Neural crest cell (in vitro differentiated cells): ENCODE measurements at regions not wholly inside any gene's neighbourhood (a gene's known extent, or its start where the extent isn't known, plus 50 kb on each side); places are given as distances from the start of the nearest gene placed in this dataset.

ENCODE experiments used
- DNase-seq: peaks from one replicate; pipeline ENCODE4 v3.0.0; 2021; ENCODE audit warnings: low read depth, mixed read lengths, low spot score
- H3K27ac Mint-ChIP-seq: one replicate; pipeline ENCODE4 v1.8.0; 2021; ENCODE audit warnings: mild to moderate bottlenecking, mixed read lengths; ENCODE audit not compliant: unreplicated experiment
- H3K27me3 Mint-ChIP-seq: 2 replicates; pipeline ENCODE4 v1.8.0; 2021; ENCODE audit warnings: low read depth, mild to moderate bottlenecking, mixed read lengths
- H3K36me3 Mint-ChIP-seq: 2 replicates; pipeline ENCODE4 v1.8.0; 2021; ENCODE audit warnings: low read depth, mild to moderate bottlenecking, mixed read lengths
- H3K4me1 Mint-ChIP-seq: 2 replicates; pipeline ENCODE4 v1.8.0; 2021; ENCODE audit warnings: mixed read lengths
- H3K4me3 Mint-ChIP-seq: one replicate; pipeline ENCODE4 v1.8.0; 2021; ENCODE audit warnings: mild to moderate bottlenecking, mixed read lengths
- H3K9me3 Mint-ChIP-seq: 2 replicates; pipeline ENCODE4 v1.8.0; 2021; ENCODE audit warnings: mixed read lengths
- TF ChIP-seq, protein P1 (sequence below): fragments of 200-600 bp; sonication (generic); conservative IDR thresholded peaks from 2 replicates; pipeline ENCODE4 v1.5.0; 2021; ENCODE audit warnings: antibody characterized with exemption, mild to moderate bottlenecking

DNA sequence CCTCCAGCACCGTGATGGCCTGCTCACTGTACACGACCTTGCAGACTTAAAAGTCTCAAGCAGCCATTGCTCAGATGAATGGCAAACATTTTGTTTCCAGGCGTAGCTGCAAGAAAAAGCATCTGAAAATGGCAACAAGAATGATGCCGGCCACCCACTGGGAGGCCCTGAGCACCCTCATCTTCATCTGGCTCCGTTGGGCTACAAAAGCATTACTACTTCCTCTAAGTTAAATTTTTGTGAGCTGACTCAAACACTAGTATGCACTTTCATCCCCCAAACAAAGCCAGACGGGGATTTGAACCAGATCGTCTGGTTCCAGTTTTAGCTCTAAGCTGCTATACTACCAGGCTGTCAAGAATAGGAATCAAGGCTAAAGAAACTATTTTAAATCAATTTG lies 116.6 kb upstream of the CDK1 start:
- H3K27ac Mint-ChIP-seq, result no peak overlapping the region
- H3K36me3 Mint-ChIP-seq, result peaks cover 2% of the 10 kb centered on the region
- H3K27me3 Mint-ChIP-seq, result no peaks in the 10 kb centered on the region
- H3K4me1 Mint-ChIP-seq, result peaks cover 16% of the 10 kb centered on the region
- DNase-seq, result no peak
- H3K4me3 Mint-ChIP-seq, result no peak overlapping the region
- H3K9me3 Mint-ChIP-seq, result no peaks in the 10 kb centered on the region
- TF ChIP-seq, protein P1, sequence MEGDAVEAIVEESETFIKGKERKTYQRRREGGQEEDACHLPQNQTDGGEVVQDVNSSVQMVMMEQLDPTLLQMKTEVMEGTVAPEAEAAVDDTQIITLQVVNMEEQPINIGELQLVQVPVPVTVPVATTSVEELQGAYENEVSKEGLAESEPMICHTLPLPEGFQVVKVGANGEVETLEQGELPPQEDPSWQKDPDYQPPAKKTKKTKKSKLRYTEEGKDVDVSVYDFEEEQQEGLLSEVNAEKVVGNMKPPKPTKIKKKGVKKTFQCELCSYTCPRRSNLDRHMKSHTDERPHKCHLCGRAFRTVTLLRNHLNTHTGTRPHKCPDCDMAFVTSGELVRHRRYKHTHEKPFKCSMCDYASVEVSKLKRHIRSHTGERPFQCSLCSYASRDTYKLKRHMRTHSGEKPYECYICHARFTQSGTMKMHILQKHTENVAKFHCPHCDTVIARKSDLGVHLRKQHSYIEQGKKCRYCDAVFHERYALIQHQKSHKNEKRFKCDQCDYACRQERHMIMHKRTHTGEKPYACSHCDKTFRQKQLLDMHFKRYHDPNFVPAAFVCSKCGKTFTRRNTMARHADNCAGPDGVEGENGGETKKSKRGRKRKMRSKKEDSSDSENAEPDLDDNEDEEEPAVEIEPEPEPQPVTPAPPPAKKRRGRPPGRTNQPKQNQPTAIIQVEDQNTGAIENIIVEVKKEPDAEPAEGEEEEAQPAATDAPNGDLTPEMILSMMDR, result no peak

DNA sequence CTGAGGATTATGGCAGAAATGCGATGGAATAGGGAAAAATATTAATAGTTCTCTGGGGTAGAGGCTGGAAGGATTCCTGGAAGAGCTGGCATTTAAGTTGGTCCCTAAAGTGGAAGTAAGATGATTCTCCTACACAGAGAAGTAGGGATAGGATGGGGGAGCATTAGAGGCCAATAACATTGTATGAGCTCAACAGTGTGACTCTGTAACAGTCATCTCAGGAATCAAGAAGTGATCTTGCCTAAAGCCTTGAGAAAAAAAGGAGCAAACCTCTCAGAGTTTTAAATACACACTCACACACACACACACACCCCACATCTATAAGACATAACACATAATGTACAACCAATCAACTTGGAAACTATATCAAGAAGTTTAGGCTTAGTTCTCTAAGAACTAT lies 117.7 kb upstream of the CDK1 start:
- peaks cover 2% of the 10 kb centered on the region for H3K36me3 Mint-ChIP-seq
- TF ChIP-seq, protein P1, result no peak
- H3K9me3 Mint-ChIP-seq, result no peaks in the 10 kb centered on the region
- no peak for DNase-seq
- H3K4me1 Mint-ChIP-seq, result peaks cover 16% of the 10 kb centered on the region
- H3K4me3 Mint-ChIP-seq, result no peak overlapping the region
- no peaks in the 10 kb centered on the region for H3K27me3 Mint-ChIP-seq
- H3K27ac Mint-ChIP-seq, result no peak overlapping the region

DNA sequence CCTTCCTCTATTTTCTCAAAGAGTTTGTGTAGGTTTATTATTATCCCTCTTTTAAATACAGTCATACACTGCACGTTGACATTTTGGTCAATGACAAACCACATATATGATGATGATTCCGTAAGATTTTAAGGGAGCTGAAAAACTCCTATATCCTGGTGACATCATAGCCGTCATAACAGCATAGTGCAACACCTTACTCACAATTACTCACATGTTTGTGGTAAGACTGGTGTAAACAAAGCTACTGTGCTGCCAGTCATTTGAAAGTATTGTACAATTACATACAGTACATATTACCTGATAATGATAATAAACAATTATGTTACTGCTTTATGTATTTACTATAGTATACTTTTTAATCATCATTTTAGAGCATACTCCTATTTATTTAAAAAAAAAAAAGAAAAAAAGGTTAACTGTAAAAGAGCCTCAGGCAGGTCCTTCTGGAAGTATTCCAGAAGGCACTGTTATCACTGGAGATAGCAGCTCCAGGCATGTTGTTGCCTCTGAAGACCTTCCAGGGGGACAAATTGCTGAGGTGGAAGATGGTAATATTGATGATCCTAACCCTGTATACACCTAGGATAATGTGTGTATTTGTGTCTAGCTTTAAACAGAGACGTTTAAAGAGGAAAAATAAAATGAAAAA lies 123.3 kb upstream of the CDK1 start:
- no peak overlapping the region for H3K4me3 Mint-ChIP-seq
- no peaks in the 10 kb centered on the region for H3K27me3 Mint-ChIP-seq
- no peak for DNase-seq
- TF ChIP-seq, protein P1, result no peak
- H3K27ac Mint-ChIP-seq, result no peak overlapping the region
- H3K36me3 Mint-ChIP-seq, result peaks cover 2% of the 10 kb centered on the region
- H3K4me1 Mint-ChIP-seq, result peaks cover 4% of the 10 kb centered on the region
- H3K9me3 Mint-ChIP-seq, result no peaks in the 10 kb centered on the region

DNA sequence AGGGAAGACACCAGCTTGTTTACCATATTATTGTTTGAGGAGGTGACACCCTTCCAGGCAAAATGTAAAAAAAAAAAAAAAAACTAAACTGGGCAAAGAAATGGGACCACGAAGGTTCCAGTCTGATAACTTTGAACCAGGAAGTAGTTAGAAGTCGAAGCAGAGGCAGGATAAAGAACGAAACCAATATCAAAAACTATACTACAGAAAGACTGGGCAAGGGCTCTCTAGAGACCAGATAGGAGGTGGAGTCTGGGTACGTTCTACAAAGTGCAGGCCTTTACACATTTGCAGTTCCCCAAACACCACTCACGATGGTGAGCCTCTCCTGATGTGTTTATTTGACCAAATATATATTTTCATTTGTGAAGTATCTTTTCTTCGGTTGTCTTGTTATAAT lies 125.7 kb upstream of the CDK1 start:
- no peak overlapping the region for H3K27ac Mint-ChIP-seq
- peaks cover 4% of the 10 kb centered on the region for H3K4me1 Mint-ChIP-seq
- H3K4me3 Mint-ChIP-seq, result no peak overlapping the region
- no peaks in the 10 kb centered on the region for H3K9me3 Mint-ChIP-seq
- no peaks in the 10 kb centered on the region for H3K27me3 Mint-ChIP-seq
- no peaks in the 10 kb centered on the region for H3K36me3 Mint-ChIP-seq
- DNase-seq, result no peak
- TF ChIP-seq, protein P1, result no peak

DNA sequence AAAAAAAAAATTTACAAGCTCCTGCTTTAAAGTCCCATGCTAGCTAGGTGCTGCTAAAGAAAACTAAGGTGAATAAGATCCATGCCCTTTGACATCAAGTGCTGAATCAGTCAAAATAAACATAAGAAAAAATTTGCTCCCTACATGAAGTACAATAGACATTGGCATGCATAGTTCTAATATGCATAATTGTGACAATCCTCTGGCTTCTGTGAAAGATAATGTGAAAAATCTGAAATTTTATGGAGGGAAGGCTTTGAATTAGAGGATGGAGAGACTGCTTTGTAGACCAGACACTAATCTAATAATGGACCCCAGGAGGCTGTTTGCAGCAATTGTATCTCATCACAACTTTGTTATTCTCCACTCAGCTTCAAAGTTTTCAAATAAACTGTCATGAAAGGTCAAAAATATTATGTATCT lies 127.9 kb upstream of the CDK1 start:
- no peak overlapping the region for H3K27ac Mint-ChIP-seq
- H3K36me3 Mint-ChIP-seq, result no peaks in the 10 kb centered on the region
- H3K9me3 Mint-ChIP-seq, result no peaks in the 10 kb centered on the region
- H3K27me3 Mint-ChIP-seq, result no peaks in the 10 kb centered on the region
- TF ChIP-seq, protein P1, result no peak
- peaks cover 4% of the 10 kb centered on the region for H3K4me1 Mint-ChIP-seq
- DNase-seq, result no peak
- no peak overlapping the region for H3K4me3 Mint-ChIP-seq
